Activated CD8-positive, alpha-beta T cell treated with anti-CD3 and anti-CD28 coated beads, Interleukin-2, amount 10 ng/mL, durations not matched to agents 7 days and 5 days (primary cell): ENCODE measurements at regions not wholly inside any gene's neighbourhood (a gene's known extent, or its start where the extent isn't known, plus 50 kb on each side); places are given as distances from the start of the nearest gene placed in this dataset.

Experiments
- ATAC-seq: fragments of 150-1000 bp; cut with Tn5 transposase; one replicate; pipeline ENCODE4 v1.10.0; 2021; ENCODE audit warnings: moderate library complexity
- CTCF ChIA-PET: fragments of 350-600 bp; sonication (Branson Sonifier 250); formaldehyde crosslinking; loops from one replicate; lab custom pipeline; 2021; ENCODE audit warnings: antibody characterized with exemption; lab: Charles Lee
- POLR2A ChIA-PET: fragments of 350-600 bp; sonication (Branson Sonifier 250); formaldehyde crosslinking; loops from one replicate; lab custom pipeline; 2021; ENCODE audit warnings: antibody characterized with exemption; lab: Charles Lee
- DNase-seq: peaks from one replicate; pipeline ENCODE4 v3.0.0-alpha.2; 2020
- H3K27ac Mint-ChIP-seq: one replicate; pipeline ENCODE4 v1.8.0; 2021; ENCODE audit warnings: mild to moderate bottlenecking, mixed read lengths
- H3K27me3 Mint-ChIP-seq: one replicate; pipeline ENCODE4 v1.8.0; 2021; ENCODE audit warnings: low read depth, mixed read lengths
- H3K36me3 Mint-ChIP-seq: one replicate; pipeline ENCODE4 v1.8.0; 2021; ENCODE audit warnings: low read depth, mixed read lengths
- H3K4me1 Mint-ChIP-seq: one replicate; pipeline ENCODE4 v1.8.0; 2021; ENCODE audit warnings: low read depth, mixed read lengths
- H3K4me3 Mint-ChIP-seq: one replicate; pipeline ENCODE4 v1.8.0; 2021; ENCODE audit warnings: mild to moderate bottlenecking, mixed read lengths
- H3K9me3 Mint-ChIP-seq: one replicate; pipeline ENCODE4 v1.8.0; 2022; ENCODE audit warnings: mixed read lengths; ENCODE audit not compliant: insufficient read depth

GRCh38 chr21:35854281-35854680 is 206.0 kb downstream of the SETD4 start:
- Mint-ChIP-seq H3K36me3 (no peaks in the 10 kb centered on the region), H3K9me3 (no peaks in the 10 kb centered on the region), H3K27me3 (peaks cover 2% of the 10 kb centered on the region), H3K27ac (no peak overlapping the region), H3K4me1 (no peaks in the 10 kb centered on the region), H3K4me3 (no peak overlapping the region)
- CTCF ChIA-PET, result no interaction called here
- POLR2A ChIA-PET, result no interaction called here
- no peak for ATAC-seq
- no peak for DNase-seq

DNA sequence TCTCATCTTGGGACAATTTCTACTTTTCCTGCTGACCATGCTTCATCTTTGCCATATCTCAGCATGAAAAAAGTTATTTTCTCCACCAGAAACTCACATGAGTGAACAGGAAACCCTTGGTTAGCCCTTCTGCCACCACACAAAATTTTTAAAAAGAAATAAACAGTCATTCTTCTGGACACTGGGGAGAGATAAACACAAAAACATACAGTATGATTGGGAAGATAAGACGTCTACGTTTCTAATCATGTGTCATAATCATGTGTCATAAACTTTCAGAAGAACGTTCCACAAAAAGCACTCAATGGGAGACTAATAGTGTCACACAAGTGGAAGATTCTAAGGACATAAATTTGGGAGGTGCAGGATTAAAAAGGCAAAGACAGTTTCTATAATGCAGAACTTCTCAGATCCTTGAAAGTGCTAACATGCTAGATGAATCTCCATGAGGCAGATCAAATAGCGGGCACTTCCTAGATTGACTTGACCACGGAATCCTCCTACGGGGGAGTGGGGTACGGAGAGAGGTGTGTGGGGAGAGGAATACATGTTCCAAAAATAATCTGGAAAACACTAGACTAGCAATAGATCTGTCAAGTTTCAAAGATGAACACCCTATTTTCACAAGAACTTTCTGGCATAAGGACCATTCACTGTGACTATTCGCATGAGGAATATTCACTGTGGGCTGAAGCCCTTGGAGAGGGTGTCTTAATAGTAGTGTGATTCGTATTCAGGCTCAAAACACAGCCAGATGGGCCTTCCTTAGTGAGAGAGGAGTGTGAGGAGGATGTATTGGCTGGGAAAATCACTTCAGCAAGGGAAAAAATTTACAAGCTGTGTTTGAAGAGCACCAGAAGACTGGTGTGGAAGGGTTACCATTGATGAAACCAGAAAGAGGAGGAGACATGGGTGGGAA is 206.7 kb downstream of the SETD4 start:
- Mint-ChIP-seq H3K36me3 (no peaks in the 10 kb centered on the region), H3K9me3 (no peaks in the 10 kb centered on the region), H3K4me1 (no peaks in the 10 kb centered on the region), H3K27ac (no peak overlapping the region), H3K27me3 (peaks cover 2% of the 10 kb centered on the region), H3K4me3 (no peak overlapping the region)
- no peak for ATAC-seq
- POLR2A ChIA-PET, result no interaction called here
- CTCF ChIA-PET, result no interaction called here
- DNase-seq, result no peak

GRCh38 chr21:35852820-35853219 is 207.5 kb downstream of the SETD4 start:
- no peak overlapping the region for H3K27ac Mint-ChIP-seq
- ATAC-seq (no peak), DNase-seq (no peak)
- no peak overlapping the region for H3K4me3 Mint-ChIP-seq
- ChIA-PET POLR2A (no interaction called here), CTCF (no interaction called here)
- peaks cover 2% of the 10 kb centered on the region for H3K27me3 Mint-ChIP-seq
- H3K9me3 Mint-ChIP-seq, result no peaks in the 10 kb centered on the region
- no peaks in the 10 kb centered on the region for H3K4me1 Mint-ChIP-seq
- H3K36me3 Mint-ChIP-seq, result no peaks in the 10 kb centered on the region

- Mint-ChIP-seq H3K27ac (no peak overlapping the region), H3K36me3 (no peaks in the 10 kb centered on the region), H3K9me3 (no peaks in the 10 kb centered on the region), H3K27me3 (peaks cover 2% of the 10 kb centered on the region), H3K4me3 (no peak overlapping the region), H3K4me1 (no peaks in the 10 kb centered on the region)
- CTCF ChIA-PET, result interaction anchor here (2.9 kb wide), 1 partner anchor 11 kb away, joined by 12 read pairs; no protein-coding TSS in a partner anchor
- DNase-seq (no peak), ATAC-seq (no peak)
- POLR2A ChIA-PET, result no interaction called here
Observed at GRCh38 chr21:35850542-35851103, 209.7 kb downstream of the SETD4 start.

GRCh38 chr21:35850029-35850428 is 210.3 kb downstream of the SETD4 start:
- Mint-ChIP-seq H3K36me3 (no peaks in the 10 kb centered on the region), H3K4me3 (no peak overlapping the region), H3K4me1 (no peaks in the 10 kb centered on the region), H3K9me3 (no peaks in the 10 kb centered on the region), H3K27me3 (peaks cover 2% of the 10 kb centered on the region), H3K27ac (no peak overlapping the region)
- ATAC-seq, result no peak
- DNase-seq, result no peak
- ChIA-PET POLR2A (no interaction called here), CTCF (interaction anchor here (0.9 to 2.9 kb wide), 2 partner anchors 10 to 178 kb away, joined by 3 to 12 read pairs; no protein-coding TSS in a partner anchor)

DNA sequence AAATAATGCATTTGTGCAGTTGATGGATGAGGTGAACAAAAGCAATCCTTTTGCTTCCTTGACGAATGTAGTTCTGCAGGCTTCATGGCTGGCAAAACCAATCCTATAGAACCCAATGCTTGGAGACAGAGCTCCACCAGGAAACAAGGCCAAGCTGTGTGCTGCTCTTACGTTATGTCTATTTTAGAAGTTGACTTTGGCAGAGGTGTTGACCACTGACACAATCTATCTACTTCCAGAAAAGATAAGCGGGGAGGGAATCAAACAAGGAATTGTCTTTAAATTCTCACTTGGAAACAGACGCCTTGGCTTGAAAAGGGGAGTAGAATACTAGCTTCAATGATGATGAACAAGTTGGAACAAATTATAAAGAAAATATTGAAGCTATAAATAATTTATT is 211.2 kb downstream of the SETD4 start:
- peaks cover 2% of the 10 kb centered on the region for H3K27me3 Mint-ChIP-seq
- ChIA-PET CTCF (interaction anchor here (0.6 to 2.9 kb wide), 4 partner anchors 9 to 256 kb away, joined by 3 to 12 read pairs (median 3); no protein-coding TSS in a partner anchor), POLR2A (interaction anchor here (0.5 kb wide), 1 partner anchor 9 kb away, joined by 3 read pairs; no protein-coding TSS in a partner anchor)
- H3K4me3 Mint-ChIP-seq, result no peak overlapping the region
- no peaks in the 10 kb centered on the region for H3K4me1 Mint-ChIP-seq
- H3K9me3 Mint-ChIP-seq, result no peaks in the 10 kb centered on the region
- no peak overlapping the region for H3K27ac Mint-ChIP-seq
- DNase-seq (no peak), ATAC-seq (no peak)
- H3K36me3 Mint-ChIP-seq, result no peaks in the 10 kb centered on the region

- ATAC-seq (no peak), DNase-seq (no peak)
- Mint-ChIP-seq H3K4me1 (no peaks in the 10 kb centered on the region), H3K9me3 (no peaks in the 10 kb centered on the region), H3K27ac (no peak overlapping the region), H3K27me3 (no peaks in the 10 kb centered on the region), H3K36me3 (no peaks in the 10 kb centered on the region), H3K4me3 (no peak overlapping the region)
- ChIA-PET POLR2A (no interaction called here), CTCF (no interaction called here)
Observed at GRCh38 chr21:35843911-35844667, 216.2 kb downstream of the SETD4 start.

GRCh38 chr21:35840949-35841348 is 219.4 kb downstream of the SETD4 start:
- Mint-ChIP-seq H3K27ac (no peak overlapping the region), H3K4me1 (no peaks in the 10 kb centered on the region), H3K36me3 (no peaks in the 10 kb centered on the region), H3K27me3 (no peaks in the 10 kb centered on the region), H3K9me3 (no peaks in the 10 kb centered on the region), H3K4me3 (no peak overlapping the region)
- POLR2A ChIA-PET, result no interaction called here
- CTCF ChIA-PET, result interaction anchor here (1.4 to 2.0 kb wide), 3 partner anchors 59 to 414 kb away, joined by 3 to 6 read pairs (median 4); no protein-coding TSS in a partner anchor
- no peak for ATAC-seq
- DNase-seq, result no peak

DNA sequence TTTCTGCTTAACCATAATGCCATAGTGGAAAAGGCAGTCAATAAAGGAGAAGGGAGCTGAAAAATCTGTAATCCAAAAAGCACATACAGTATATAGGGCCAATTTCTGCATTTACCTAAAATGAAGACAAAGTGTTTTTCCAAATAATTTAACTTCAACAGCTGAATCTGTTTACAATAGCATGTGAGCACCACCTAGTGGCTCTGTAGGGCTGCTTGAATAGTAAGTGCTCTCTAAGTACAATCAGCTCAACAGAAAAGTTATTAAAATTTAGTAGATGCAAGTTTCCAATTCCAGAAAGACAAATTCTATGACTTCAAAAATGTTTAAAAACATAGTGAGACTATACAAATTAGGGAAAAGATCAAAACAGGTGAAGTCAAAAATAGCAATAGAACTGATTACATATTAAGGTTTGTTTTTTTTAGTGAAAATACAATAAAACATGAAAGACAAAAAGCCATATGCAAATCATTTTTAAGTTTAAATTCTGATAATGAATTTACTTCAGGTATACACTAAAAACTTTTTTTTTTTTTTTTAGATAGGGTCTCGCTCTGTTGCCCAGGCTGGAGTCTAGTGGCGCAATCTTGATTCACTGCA is 220.0 kb downstream of the SETD4 start:
- no peaks in the 10 kb centered on the region for H3K36me3 Mint-ChIP-seq
- ChIA-PET CTCF (interaction anchor here (0.7 to 3.0 kb wide), 30 partner anchors 10 to 1330 kb away, joined by 3 to 23 read pairs (median 4); no protein-coding TSS in a partner anchor), POLR2A (interaction anchor here (0.6 kb wide), 1 partner anchor 9 kb away, joined by 3 read pairs; no protein-coding TSS in a partner anchor)
- H3K4me3 Mint-ChIP-seq, result no peak overlapping the region
- H3K27ac Mint-ChIP-seq, result no peak overlapping the region
- ATAC-seq (no peak), DNase-seq (peak; percentile 74)
- H3K4me1 Mint-ChIP-seq, result no peaks in the 10 kb centered on the region
- no peaks in the 10 kb centered on the region for H3K27me3 Mint-ChIP-seq
- H3K9me3 Mint-ChIP-seq, result no peaks in the 10 kb centered on the region

DNA sequence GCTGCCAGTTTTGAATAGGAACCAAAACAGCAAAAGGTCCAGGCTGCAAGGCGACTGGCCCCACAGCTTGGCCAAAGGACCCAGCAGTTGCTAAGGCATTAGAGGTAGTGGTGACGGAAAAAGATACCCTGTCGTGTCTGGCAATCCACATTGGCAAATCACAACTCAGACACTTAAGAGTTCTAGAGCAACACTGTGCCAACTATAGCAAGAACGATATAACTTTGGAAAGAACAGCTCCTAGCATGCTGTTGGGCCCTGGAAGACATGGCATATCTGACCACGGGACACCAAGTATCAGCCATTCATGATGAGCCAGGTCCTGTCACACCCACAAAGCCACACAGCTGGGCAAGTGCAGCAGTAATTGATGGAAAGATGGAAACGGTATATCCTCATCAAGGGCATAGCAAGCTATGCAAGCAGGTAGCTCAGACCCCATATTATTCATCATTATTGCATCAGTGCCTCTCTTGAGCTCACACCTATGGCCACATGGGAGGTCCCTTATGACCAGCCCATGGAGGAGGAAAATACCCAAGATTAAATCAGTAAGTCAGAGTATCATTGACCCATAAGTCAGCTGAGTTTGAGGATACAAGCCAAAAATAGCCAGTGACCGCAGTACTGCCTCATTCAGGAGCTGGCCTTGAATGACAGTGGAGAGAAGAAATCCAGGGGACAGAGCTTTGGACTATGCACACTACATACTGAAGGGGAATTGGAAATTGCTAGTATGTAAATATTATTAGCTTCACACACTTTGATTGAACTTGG is 221.2 kb downstream of the SETD4 start:
- Mint-ChIP-seq H3K27me3 (no peaks in the 10 kb centered on the region), H3K4me1 (peaks cover 2% of the 10 kb centered on the region), H3K36me3 (no peaks in the 10 kb centered on the region), H3K9me3 (no peaks in the 10 kb centered on the region), H3K4me3 (no peak overlapping the region), H3K27ac (no peak overlapping the region)
- POLR2A ChIA-PET, result no interaction called here
- ATAC-seq, result no peak
- DNase-seq, result no peak
- CTCF ChIA-PET, result interaction anchor here (1.0 to 3.0 kb wide), 23 partner anchors 10 to 1329 kb away, joined by 3 to 23 read pairs (median 4); no protein-coding TSS in a partner anchor
